H1 (cell line): ENCODE measurements at regions not wholly inside any gene's neighbourhood (a gene's known extent, or its start where the extent isn't known, plus 50 kb on each side); places are given as distances from the start of the nearest gene placed in this dataset.

Experiments used
- CTCF ChIA-PET: fragments of 300-600 bp; sonication (Branson Sonifier 250); formaldehyde crosslinking; loops from one replicate; lab custom pipeline; 2021; ENCODE audit not compliant: partially characterized antibody; lab: Charles Lee
- POLR2A ChIA-PET: fragments of 300-600 bp; sonication (Branson Sonifier 250); formaldehyde crosslinking; loops from one replicate; lab custom pipeline; 2021; ENCODE audit warnings: inconsistent platforms; ENCODE audit not compliant: partially characterized antibody; lab: Charles Lee
- DNase-seq, 2 experiments: peaks; one replicate each; pipeline versions ENCODE4 v3.0.0 to v3.0.0-alpha.2; 2010 to 2022; ENCODE audit warnings: low spot score in 2 of 2, low read depth in 1 of 2, mixed read lengths in 1 of 2
- FAIRE-seq: peaks from 2 replicates; lab custom pipeline; 2011; peaks lifted over from hg19 to GRCh38; lab: Jason Lieb, UNC
- H2AFZ ChIP-seq: 2 replicates; pipeline ENCODE4 v1.8.1; 2012; ENCODE audit warnings: low read length, inconsistent platforms
- H2AK5ac ChIP-seq: 2 replicates; pipeline ENCODE4 v1.6.1; 2013; ENCODE audit warnings: low read depth, low read length
- H2BK120ac ChIP-seq: replicated peaks from 2 replicates; pipeline ENCODE3; 2013; ENCODE audit warnings: low read depth, low read length, inconsistent platforms
- H2BK12ac ChIP-seq: 2 replicates; pipeline ENCODE4 v1.6.1; 2013; ENCODE audit warnings: low read depth, low read length
- H2BK15ac ChIP-seq: 2 replicates; pipeline ENCODE4 v1.6.1; 2013; ENCODE audit warnings: low read length
- H2BK20ac ChIP-seq: 2 replicates; pipeline ENCODE4 v1.6.1; 2013; ENCODE audit warnings: low read length
- H2BK5ac ChIP-seq: 2 replicates; pipeline ENCODE4 v1.6.1; 2013; ENCODE audit warnings: low read depth, low read length
- H3K14ac ChIP-seq: 2 replicates; pipeline ENCODE4 v1.6.1; 2013; ENCODE audit warnings: inconsistent platforms; ENCODE audit not compliant: insufficient read length
- H3K18ac ChIP-seq: 2 replicates; pipeline ENCODE4 v1.6.1; 2013; ENCODE audit warnings: low read length; ENCODE audit errors: extremely low read depth
- H3K23ac ChIP-seq: 2 replicates; pipeline ENCODE4 v1.6.1; 2013; ENCODE audit warnings: inconsistent platforms; ENCODE audit not compliant: insufficient read length
- H3K23me2 ChIP-seq: 2 replicates; pipeline ENCODE4 v1.6.1; 2013; ENCODE audit warnings: low read depth, low read length
- H3K27ac ChIP-seq: 2 replicates; pipeline ENCODE4 v1.6.1; 2011; ENCODE audit warnings: low read depth, low read length, inconsistent platforms
- H3K27me3 ChIP-seq, 4 experiments: replicated peaks in 1 of 4; 1 replicate in 1 of 4; 2 replicates in 3 of 4; pipeline versions ENCODE4 v1.6.1 to v1.8.1; 2011 to 2013; ENCODE audit warnings: low read length in 3 of 4, mild to moderate bottlenecking in 3 of 4, inconsistent platforms in 2 of 4, mixed read lengths in 2 of 4, moderate library complexity in 1 of 4; ENCODE audit not compliant: control insufficient read depth in 3 of 4, insufficient read depth in 3 of 4; ENCODE audit errors: extremely low read depth in 1 of 4
- H3K36me3 ChIP-seq, 4 experiments: 2 replicates each; pipeline versions ENCODE4 v1.6.1 to v1.8.1; 2011 to 2013; ENCODE audit warnings: mild to moderate bottlenecking in 4 of 4, low read length in 3 of 4, moderate library complexity in 2 of 4, control low read depth in 1 of 4, inconsistent platforms in 1 of 4; ENCODE audit not compliant: insufficient read depth in 4 of 4, control insufficient read depth in 2 of 4
- H3K4ac ChIP-seq: replicated peaks from 2 replicates; pipeline ENCODE3; 2013; ENCODE audit warnings: low read length, low read depth, mixed read lengths, inconsistent platforms; ENCODE audit not compliant: insufficient read length
- H3K4me1 ChIP-seq, 4 experiments: replicated peaks in 1 of 4; 1 replicate in 1 of 4; 2 replicates in 3 of 4; pipeline versions ENCODE4 v1.6.1 to v1.8.1; 2011 to 2013; ENCODE audit warnings: low read length in 3 of 4, inconsistent platforms in 2 of 4, mixed read lengths in 1 of 4; ENCODE audit not compliant: insufficient read depth in 4 of 4, control insufficient read depth in 3 of 4
- H3K4me2 ChIP-seq, 2 experiments: 2 replicates each; pipeline versions ENCODE4 v1.6.1 to v1.8.1; 2011 to 2013; ENCODE audit warnings: low read depth in 2 of 2, low read length in 2 of 2, control low read depth in 1 of 2, inconsistent platforms in 1 of 2, mild to moderate bottlenecking in 1 of 2; ENCODE audit not compliant: insufficient read depth in 1 of 2
- H3K4me3 ChIP-seq, 4 experiments: fragments of 200-600, 300-600 bp in 1 of 4; sonication (generic), shearing (Covaris generic), sonication (Bioruptor Twin) in 1 of 4; 2 replicates each; pipeline versions ENCODE4 v1.5.1 to v1.8.1; 2011 to 2016; ENCODE audit warnings: low read length in 4 of 4, low read depth in 3 of 4, control low read depth in 2 of 4, inconsistent platforms in 2 of 4, mild to moderate bottlenecking in 2 of 4, mixed read lengths in 1 of 4, moderate library complexity in 1 of 4; ENCODE audit not compliant: insufficient read depth in 2 of 4; ENCODE audit errors: extremely low read depth in 1 of 4
- H3K56ac ChIP-seq: replicated peaks from 2 replicates; pipeline ENCODE3; 2013; ENCODE audit warnings: low read depth, mild to moderate bottlenecking, mixed read lengths, low read length, inconsistent platforms; ENCODE audit not compliant: insufficient read length
- H3K79me1 ChIP-seq: 2 replicates; pipeline ENCODE4 v1.6.1; 2013; ENCODE audit warnings: low read depth, low read length, control low read depth
- H3K79me2 ChIP-seq, 2 experiments: 2 replicates each; pipeline versions ENCODE4 v1.6.1 to v1.8.1; 2012 to 2013; ENCODE audit warnings: low read length in 2 of 2, mild to moderate bottlenecking in 2 of 2, inconsistent platforms in 1 of 2; ENCODE audit not compliant: insufficient read depth in 2 of 2, control insufficient read depth in 1 of 2
- H3K9ac ChIP-seq, 4 experiments: replicated peaks in 1 of 4; 1 replicate in 1 of 4; 2 replicates in 3 of 4; pipeline versions ENCODE4 v1.6.1 to v1.8.1; 2011 to 2013; ENCODE audit warnings: low read depth in 3 of 4, low read length in 3 of 4, control low read depth in 2 of 4, mild to moderate bottlenecking in 2 of 4, moderate library complexity in 2 of 4, inconsistent platforms in 1 of 4; ENCODE audit errors: extremely low read depth in 1 of 4
- H3K9me3 ChIP-seq, 2 experiments: 2 replicates each; pipeline versions ENCODE4 v1.6.1 to v1.8.1; 2012 to 2013; ENCODE audit warnings: mild to moderate bottlenecking in 2 of 2, moderate library complexity in 2 of 2, control low read depth in 1 of 2, inconsistent platforms in 1 of 2, low read depth in 1 of 2, low read length in 1 of 2, mixed read lengths in 1 of 2; ENCODE audit not compliant: insufficient read depth in 2 of 2
- H4K20me1 ChIP-seq, 2 experiments: replicated peaks in 1 of 2; 2 replicates each; pipeline versions ENCODE3 to v1.8.1; 2011 to 2013; ENCODE audit warnings: inconsistent platforms in 2 of 2, low read length in 2 of 2, mild to moderate bottlenecking in 1 of 2; ENCODE audit not compliant: insufficient read depth in 2 of 2, control insufficient read depth in 1 of 2
- H4K5ac ChIP-seq: 2 replicates; pipeline ENCODE4 v1.6.1; 2013; ENCODE audit warnings: low read length, low read depth, mixed read lengths, inconsistent platforms; ENCODE audit not compliant: insufficient read length
- H4K8ac ChIP-seq: 2 replicates; pipeline ENCODE4 v1.8.0; 2013; ENCODE audit warnings: mild to moderate bottlenecking, moderate library complexity, low read length, inconsistent platforms; ENCODE audit not compliant: insufficient read depth; ENCODE audit errors: extremely low read depth
- H4K91ac ChIP-seq: replicated peaks from 2 replicates; pipeline ENCODE3; 2013; ENCODE audit warnings: low read length, mixed read lengths, inconsistent platforms; ENCODE audit not compliant: insufficient read length
- FOSL1 ChIP-seq: IDR thresholded peaks from 2 replicates; pipeline ENCODE4 v1.6.1; 2011; ENCODE audit warnings: mild to moderate bottlenecking, low read depth, low read length, moderate library complexity; ENCODE audit not compliant: insufficient read depth
- GTF2F1 ChIP-seq: IDR thresholded peaks from 2 replicates; pipeline ENCODE4 v1.6.1; 2012; ENCODE audit warnings: low read depth, low read length, improper control_type of control experiment, borderline replicate concordance
- JUN ChIP-seq: IDR thresholded peaks from 2 replicates; pipeline ENCODE4 v1.6.1; 2011; ENCODE audit warnings: low read depth, mild to moderate bottlenecking, improper control_type of control experiment, low read length
- KDM1A ChIP-seq: fragments of 200-600, 300-600 bp; sonication (generic); IDR thresholded peaks from 2 replicates; pipeline ENCODE4 v1.7.1; 2016; ENCODE audit warnings: mild to moderate bottlenecking, low read length, borderline replicate concordance
- NRF1 ChIP-seq: IDR thresholded peaks from 2 replicates; pipeline ENCODE4 v1.6.1; 2011; ENCODE audit warnings: mild to moderate bottlenecking, low read depth, low read length, improper control_type of control experiment
- RAD21 ChIP-seq, 2 experiments: IDR thresholded peaks in 1 of 2; conservative IDR thresholded peaks in 1 of 2; 2 replicates each; pipeline ENCODE4 v1.6.1; 2011; ENCODE audit warnings: low read depth in 2 of 2, low read length in 2 of 2, improper control_type of control experiment in 1 of 2, inconsistent platforms in 1 of 2, mild to moderate bottlenecking in 1 of 2, moderate library complexity in 1 of 2
- SP1 ChIP-seq: IDR thresholded peaks from 2 replicates; pipeline ENCODE4 v1.6.1; 2011; ENCODE audit warnings: low read depth, low read length
- SUZ12 ChIP-seq: fragments of 200-600 bp; sonication (generic); IDR thresholded peaks from 2 replicates; pipeline ENCODE4 v1.6.1; 2012; ENCODE audit warnings: mild to moderate bottlenecking, inconsistent platforms, low read length, moderate library complexity, mixed read lengths
- TAF1 ChIP-seq: IDR thresholded peaks from 2 replicates; pipeline ENCODE4 v1.6.1; 2011; ENCODE audit warnings: mild to moderate bottlenecking, low read depth, low read length
- TBP ChIP-seq: IDR thresholded peaks from 2 replicates; pipeline ENCODE4 v1.6.1; 2011; ENCODE audit warnings: low read depth, low read length, improper control_type of control experiment
- WGBS, 2 experiments: shearing (Covaris generic) in 1 of 2; methylation state at CpG; one replicate each; pipeline versions ENCODE4 v1.1.6 to v1.1.7; 2013 to 2015; ENCODE audit warnings: low lambda C conversion rate in 2 of 2, mixed read lengths in 2 of 2, inconsistent platforms in 1 of 2, low coverage in 1 of 2, missing lambda C conversion rate in 1 of 2; ENCODE audit not compliant: insufficient replicate concordance in 2 of 2, insufficient coverage in 1 of 2, insufficient read length in 1 of 2; ENCODE audit errors: extremely low coverage in 1 of 2, missing lambda C conversion rate in 1 of 2; 5-methylcytosine and 5-hydroxymethylcytosine counted together
- TF ChIP-seq, protein P1 (sequence below), 3 experiments: IDR thresholded peaks; 1 replicate in 2 of 3; 2 replicates in 1 of 3; pipeline versions ENCODE4 v1.5.1 to v1.6.1; 2011; ENCODE audit warnings: low read length in 3 of 3, mild to moderate bottlenecking in 3 of 3, inconsistent platforms in 2 of 3, low read depth in 1 of 3, moderate library complexity in 1 of 3; ENCODE audit not compliant: insufficient read depth in 1 of 3; ENCODE audit errors: control extremely low read depth in 1 of 3

DNA sequence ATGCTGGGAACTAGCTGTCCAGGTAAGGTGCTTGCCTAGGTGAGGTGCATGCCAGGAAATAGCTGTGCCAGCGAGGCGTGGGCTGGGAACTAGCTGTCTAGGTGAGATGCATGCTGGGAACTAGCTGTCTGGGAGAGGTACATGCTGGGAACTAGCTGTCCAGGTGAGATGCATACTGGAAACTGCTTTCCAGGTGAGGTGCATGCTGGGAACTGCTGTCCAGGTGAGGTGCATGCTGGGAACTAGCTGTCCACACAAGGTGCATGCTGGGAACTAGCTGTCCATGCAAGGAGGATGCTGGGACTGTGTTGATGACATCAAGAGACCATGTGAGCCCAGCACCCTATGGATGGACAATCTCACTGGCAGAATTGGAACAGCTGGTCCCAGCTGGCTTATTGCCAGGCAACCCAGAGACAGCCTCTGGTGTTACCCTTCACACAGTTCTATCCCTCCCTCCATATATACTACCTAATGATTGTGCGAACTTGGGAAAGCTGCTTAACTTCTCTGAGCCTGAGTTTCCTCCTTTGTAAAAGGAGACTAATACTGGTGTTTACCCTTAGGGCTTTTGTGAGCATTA, 479.9 kb upstream of the RBFOX1 start:
- Histone ChIP-seq H3K56ac (no peak overlapping the region), H3K18ac (no peak overlapping the region), H3K79me2 (no peaks in the 10 kb centered on the region), H2BK120ac (no peak overlapping the region), H3K4me3 (no peak overlapping the region), H2BK5ac (no peak overlapping the region), H2BK20ac (no peak overlapping the region), H3K23me2 (0 out of 2 replicates have a peak, but pooled peaks cover 1% of the 10 kb centered on the region), H3K27ac (no peak overlapping the region), H3K27me3 (peaks cover 14 to 34% (median 17%) of the 10 kb centered on the region in 4 experiments), H3K36me3 (no peaks in the 10 kb centered on the region), H3K14ac (no peak overlapping the region), H4K91ac (no peak overlapping the region), H4K5ac (no peak overlapping the region), H3K9ac (no peak overlapping the region), H3K9me3 (no peaks in the 10 kb centered on the region), H3K79me1 (no peaks in the 10 kb centered on the region), H4K8ac (no peak overlapping the region), H3K23ac (no peak overlapping the region), H2BK12ac (no peak overlapping the region), H3K4me1 (no peaks in the 10 kb centered on the region; a peak in 1 of 7 replicates), H3K4me2 (no peak overlapping the region), H3K4ac (no peak overlapping the region), H2AFZ (no peak overlapping the region), H4K20me1 (peaks cover 0 to 5% of the 10 kb centered on the region in 2 experiments), H2BK15ac (no peak overlapping the region), H2AK5ac (no peak overlapping the region)
- no peak for DNase-seq
- FAIRE-seq, result no peak
- POLR2A ChIA-PET, result no interaction called here
- WGBS, 2 experiments, result 91% methylated on average over 3 of the region's 3 CpGs; no CpG with 5 or more reads in 1 of the 2 experiments
- CTCF ChIA-PET, result no interaction called here
- TF ChIP-seq, protein P1, sequence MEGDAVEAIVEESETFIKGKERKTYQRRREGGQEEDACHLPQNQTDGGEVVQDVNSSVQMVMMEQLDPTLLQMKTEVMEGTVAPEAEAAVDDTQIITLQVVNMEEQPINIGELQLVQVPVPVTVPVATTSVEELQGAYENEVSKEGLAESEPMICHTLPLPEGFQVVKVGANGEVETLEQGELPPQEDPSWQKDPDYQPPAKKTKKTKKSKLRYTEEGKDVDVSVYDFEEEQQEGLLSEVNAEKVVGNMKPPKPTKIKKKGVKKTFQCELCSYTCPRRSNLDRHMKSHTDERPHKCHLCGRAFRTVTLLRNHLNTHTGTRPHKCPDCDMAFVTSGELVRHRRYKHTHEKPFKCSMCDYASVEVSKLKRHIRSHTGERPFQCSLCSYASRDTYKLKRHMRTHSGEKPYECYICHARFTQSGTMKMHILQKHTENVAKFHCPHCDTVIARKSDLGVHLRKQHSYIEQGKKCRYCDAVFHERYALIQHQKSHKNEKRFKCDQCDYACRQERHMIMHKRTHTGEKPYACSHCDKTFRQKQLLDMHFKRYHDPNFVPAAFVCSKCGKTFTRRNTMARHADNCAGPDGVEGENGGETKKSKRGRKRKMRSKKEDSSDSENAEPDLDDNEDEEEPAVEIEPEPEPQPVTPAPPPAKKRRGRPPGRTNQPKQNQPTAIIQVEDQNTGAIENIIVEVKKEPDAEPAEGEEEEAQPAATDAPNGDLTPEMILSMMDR (IDR thresholded peaks at IDR 0.05; ENCODE audit: control extremely low read depth in 1 of 3, insufficient read depth in 1 of 3, low read depth in 1 of 3, low read length in 3 of 3), result no peak
- TF ChIP-seq FOSL1 (no peak), TAF1 (no peak), SP1 (no peak), SUZ12 (no peak), TBP (no peak), KDM1A (no peak), NRF1 (no peak), RAD21 (IDR thresholded peaks at IDR 0.05 in 1 of 2, conservative IDR thresholded peaks at IDR 0.05 in 1 of 2; ENCODE audit: low read depth in 2 of 2, low read length in 2 of 2) (no peak), JUN (no peak), GTF2F1 (no peak)
